H9 (cell line): ENCODE measurements at regions not wholly inside any gene's neighbourhood (a gene's known extent, or its start where the extent isn't known, plus 50 kb on each side); places are given as distances from the start of the nearest gene placed in this dataset.
A peak's percentile ranks its signal among the peaks of the same experiment; 100 is the strongest.

Experiments used
- DNase-seq: peaks from one replicate; pipeline ENCODE4 v3.0.0-alpha.2; 2017
- H2AFZ ChIP-seq: one replicate; pipeline ENCODE4 v1.6.1; 2013; ENCODE audit warnings: mild to moderate bottlenecking, low read length, control low read depth, moderate library complexity
- H2AK5ac ChIP-seq: 2 replicates; pipeline ENCODE4 v1.6.1; 2013; ENCODE audit warnings: low read length, control low read depth, mixed read lengths; ENCODE audit not compliant: insufficient read length
- H2BK120ac ChIP-seq: one replicate; pipeline ENCODE4 v1.6.1; 2013; ENCODE audit warnings: low read depth, mild to moderate bottlenecking, low read length, control low read depth, inconsistent platforms; ENCODE audit not compliant: poor library complexity, severe bottlenecking
- H2BK12ac ChIP-seq: 2 replicates; pipeline ENCODE4 v1.6.1; 2013; ENCODE audit warnings: low read length, control low read depth, mixed read lengths, low read depth; ENCODE audit not compliant: insufficient read length
- H2BK15ac ChIP-seq: 2 replicates; pipeline ENCODE4 v1.6.1; 2013; ENCODE audit warnings: low read depth, low read length, control low read depth
- H2BK20ac ChIP-seq: one replicate; pipeline ENCODE4 v1.6.1; 2013; ENCODE audit warnings: low read depth, mild to moderate bottlenecking, low read length, control low read depth, inconsistent platforms; ENCODE audit not compliant: poor library complexity, severe bottlenecking
- H2BK5ac ChIP-seq: 2 replicates; pipeline ENCODE4 v1.6.1; 2013; ENCODE audit warnings: low read length, control low read depth, mixed read lengths; ENCODE audit not compliant: insufficient read length
- H3K14ac ChIP-seq: 2 replicates; pipeline ENCODE4 v1.6.1; 2013; ENCODE audit warnings: low read length, control low read depth; ENCODE audit not compliant: insufficient read depth
- H3K18ac ChIP-seq: 2 replicates; pipeline ENCODE4 v1.6.1; 2013; ENCODE audit warnings: low read depth, mild to moderate bottlenecking, mixed read lengths, low read length, control low read depth; ENCODE audit not compliant: insufficient read length
- H3K23ac ChIP-seq: 2 replicates; pipeline ENCODE4 v1.6.1; 2013; ENCODE audit warnings: low read length, control low read depth, mixed read lengths, low read depth; ENCODE audit not compliant: insufficient read length
- H3K23me2 ChIP-seq: 2 replicates; pipeline ENCODE4 v1.6.1; 2013; ENCODE audit warnings: low read depth, mild to moderate bottlenecking, mixed read lengths, low read length, control low read depth; ENCODE audit not compliant: insufficient read length, poor library complexity, severe bottlenecking
- H3K27ac ChIP-seq: 2 replicates; pipeline ENCODE4 v1.5.1; 2013; ENCODE audit warnings: low read length, control low read depth, mixed read lengths, low read depth; ENCODE audit not compliant: insufficient read length
- H3K27me3 ChIP-seq: 2 replicates; pipeline ENCODE4 v1.6.1; 2013; ENCODE audit warnings: low read length, control low read depth, inconsistent platforms; ENCODE audit not compliant: insufficient read depth
- H3K4ac ChIP-seq: 2 replicates; pipeline ENCODE4 v1.6.1; 2013; ENCODE audit warnings: low read depth, mild to moderate bottlenecking, control low read depth, inconsistent platforms, low read length, moderate library complexity
- H3K4me1 ChIP-seq: 2 replicates; pipeline ENCODE4 v1.6.1; 2013; ENCODE audit warnings: low read length, control low read depth, inconsistent platforms; ENCODE audit not compliant: insufficient read depth
- H3K4me2 ChIP-seq: 2 replicates; pipeline ENCODE4 v1.6.1; 2013; ENCODE audit warnings: low read length, control low read depth, mixed read lengths; ENCODE audit not compliant: insufficient read length, insufficient read depth
- H3K56ac ChIP-seq: 2 replicates; pipeline ENCODE4 v1.6.1; 2013; ENCODE audit warnings: low read depth, mild to moderate bottlenecking, mixed read lengths, low read length, control low read depth; ENCODE audit not compliant: insufficient read length
- H3K79me1 ChIP-seq: 2 replicates; pipeline ENCODE4 v1.6.1; 2013; ENCODE audit warnings: low read depth, mild to moderate bottlenecking, moderate library complexity, low read length, control low read depth, inconsistent platforms; ENCODE audit not compliant: insufficient read depth, poor library complexity, severe bottlenecking
- H3K79me2 ChIP-seq: 2 replicates; pipeline ENCODE4 v1.6.1; 2013; ENCODE audit warnings: low read length, control low read depth, inconsistent platforms; ENCODE audit not compliant: insufficient read depth
- H3K9ac ChIP-seq: 2 replicates; pipeline ENCODE4 v1.6.1; 2013; ENCODE audit warnings: low read length, control low read depth, mixed read lengths; ENCODE audit not compliant: insufficient read length; ENCODE audit errors: extremely low read depth
- H3K9me3 ChIP-seq: one replicate; pipeline ENCODE4 v1.6.1; 2013; ENCODE audit warnings: low read depth, low read length, inconsistent platforms; ENCODE audit not compliant: control insufficient read depth
- H3T11ph ChIP-seq: one replicate; pipeline ENCODE4 v1.6.1; 2013; ENCODE audit warnings: mild to moderate bottlenecking, low read length, control low read depth, inconsistent platforms
- H4K20me1 ChIP-seq: one replicate; pipeline ENCODE4 v1.6.1; 2013; ENCODE audit not compliant: control insufficient read depth, insufficient read length, insufficient read depth
- H4K5ac ChIP-seq: 2 replicates; pipeline ENCODE4 v1.6.1; 2013; ENCODE audit warnings: low read depth, mild to moderate bottlenecking, mixed read lengths, low read length, control low read depth; ENCODE audit not compliant: insufficient read length
- H4K8ac ChIP-seq: replicated peaks from 2 replicates; pipeline ENCODE4 v1.6.1; 2013; ENCODE audit warnings: low read length, control low read depth, mixed read lengths, low read depth; ENCODE audit not compliant: insufficient read length
- H4K91ac ChIP-seq: 2 replicates; pipeline ENCODE4 v1.6.1; 2013; ENCODE audit warnings: low read depth, mild to moderate bottlenecking, moderate library complexity, mixed read lengths, low read length, control low read depth; ENCODE audit not compliant: insufficient read length
- H3K27ac Mint-ChIP-seq, 3 experiments: 2 replicates in 2 of 3; 3 replicates in 1 of 3; pipeline ENCODE4 v1.8.0; 2020 to 2021; ENCODE audit warnings: mixed read lengths in 3 of 3, mild to moderate bottlenecking in 1 of 3, moderate library complexity in 1 of 3
- H3K27me3 Mint-ChIP-seq: 2 replicates; pipeline ENCODE4 v1.8.0; 2021; ENCODE audit warnings: low read depth, mild to moderate bottlenecking, moderate library complexity, mixed read lengths
- H3K36me3 Mint-ChIP-seq, 3 experiments: 2 replicates in 2 of 3; 3 replicates in 1 of 3; pipeline ENCODE4 v1.8.0; 2020 to 2021; ENCODE audit warnings: low read depth in 3 of 3, mixed read lengths in 3 of 3; ENCODE audit not compliant: insufficient read depth in 1 of 3
- H3K4me1 Mint-ChIP-seq, 2 experiments: 2 replicates each; pipeline ENCODE4 v1.8.0; 2020; ENCODE audit warnings: mixed read lengths in 2 of 2
- H3K4me3 Mint-ChIP-seq, 2 experiments: 2 replicates in 1 of 2; 3 replicates in 1 of 2; pipeline ENCODE4 v1.8.0; 2020 to 2021; ENCODE audit warnings: mild to moderate bottlenecking in 2 of 2, mixed read lengths in 2 of 2, moderate library complexity in 1 of 2
- H3K9me3 Mint-ChIP-seq, 2 experiments: 2 replicates in 1 of 2; 3 replicates in 1 of 2; pipeline ENCODE4 v1.8.0; 2020; ENCODE audit warnings: mild to moderate bottlenecking in 2 of 2, mixed read lengths in 2 of 2, moderate library complexity in 1 of 2
- WGBS: extraction: QIAGEN DNeasy Blood & Tissue Kit; methylation state at CpG from one replicate; pipeline ENCODE4 v1.1.7; 2013; ENCODE audit warnings: missing lambda C conversion rate, low lambda C conversion rate, mixed read lengths; ENCODE audit not compliant: insufficient read length; ENCODE audit errors: extremely low coverage; 5-methylcytosine and 5-hydroxymethylcytosine counted together
- TF ChIP-seq, protein P1 (sequence below): fragments of 200-600 bp; sonication (generic); conservative IDR thresholded peaks from 3 replicates; pipeline ENCODE4 v1.8.0; 2021; ENCODE audit warnings: antibody characterized with exemption, mild to moderate bottlenecking

DNA sequence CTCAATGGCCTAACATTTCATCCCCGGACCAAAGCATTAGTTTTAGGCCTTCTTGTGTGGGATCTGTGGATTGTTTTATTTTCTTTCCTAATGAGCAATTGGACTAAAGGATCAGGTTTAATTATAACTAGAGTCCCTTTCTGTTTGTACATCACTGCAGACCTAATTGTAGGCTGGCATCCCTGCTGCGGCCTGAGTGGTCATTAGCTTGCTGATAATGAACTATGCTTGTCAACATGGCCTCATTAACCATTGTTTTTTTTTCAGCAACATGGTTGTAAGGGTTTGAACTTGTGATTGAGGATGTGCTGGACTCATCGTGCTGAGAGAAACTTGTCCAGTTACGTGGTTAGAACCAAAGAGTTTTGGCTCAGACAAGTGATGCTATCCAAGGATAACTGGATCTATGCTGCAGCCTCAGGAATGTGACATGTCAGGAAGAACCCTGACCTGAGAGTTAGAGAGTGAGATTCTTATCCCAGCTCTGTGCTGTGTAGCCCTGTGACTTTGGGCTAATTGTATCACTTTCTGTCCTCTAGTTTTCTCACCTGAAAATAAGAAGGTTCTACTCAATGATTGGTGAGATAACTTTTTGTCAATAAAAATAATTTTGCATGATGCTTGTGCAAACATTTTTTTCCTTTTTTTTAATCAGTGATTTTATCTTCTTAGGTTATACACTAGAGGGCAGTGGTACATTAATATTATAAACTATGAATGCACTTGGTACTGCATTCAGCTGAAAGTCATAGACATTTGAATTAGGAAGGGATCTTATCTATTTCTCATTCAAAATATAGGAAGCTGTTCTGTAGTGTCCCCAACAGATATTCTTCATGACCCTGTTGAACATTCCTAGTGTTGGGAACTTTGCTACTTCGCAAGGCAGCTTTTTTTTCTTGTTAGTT lies 140.9 kb downstream of the RNF144B start:
- no peak overlapping the region for H2BK15ac ChIP-seq
- H4K8ac ChIP-seq, result no peak overlapping the region
- H3K27me3 Mint-ChIP-seq, result no peaks in the 10 kb centered on the region
- H3K9me3 Mint-ChIP-seq, result no peaks in the 10 kb centered on the region
- H2BK120ac ChIP-seq, result no peak overlapping the region
- no peak overlapping the region for H2BK20ac ChIP-seq
- no peak overlapping the region for H3K18ac ChIP-seq
- H3K4me1 ChIP-seq, result peaks cover 5% of the 10 kb centered on the region
- H3K79me1 ChIP-seq, result no peaks in the 10 kb centered on the region
- H3K27ac Mint-ChIP-seq, result no peak overlapping the region
- no peaks in the 10 kb centered on the region for H4K20me1 ChIP-seq
- no peak overlapping the region for H3K4me3 Mint-ChIP-seq
- H3K27me3 ChIP-seq, result no peaks in the 10 kb centered on the region
- H3K36me3 Mint-ChIP-seq, result no peaks in the 10 kb centered on the region
- no peak overlapping the region for H3K56ac ChIP-seq
- no peaks in the 10 kb centered on the region for H3K23me2 ChIP-seq
- no peak for DNase-seq
- H3T11ph ChIP-seq, result no peak overlapping the region
- no peak overlapping the region for H2BK5ac ChIP-seq
- no peak overlapping the region for H4K5ac ChIP-seq
- no peak overlapping the region for H2AFZ ChIP-seq
- no peak overlapping the region for H3K9ac ChIP-seq
- no peak overlapping the region for H2AK5ac ChIP-seq
- no peaks in the 10 kb centered on the region for H3K9me3 ChIP-seq
- H3K4me2 ChIP-seq, result no peak overlapping the region
- no CpG with 5 or more reads among the region's 5 CpGs for WGBS
- no peak overlapping the region for H4K91ac ChIP-seq
- no peaks in the 10 kb centered on the region for H3K79me2 ChIP-seq
- H3K4ac ChIP-seq, result no peak overlapping the region
- H3K4me1 Mint-ChIP-seq, result peaks cover 14 to 17% of the 10 kb centered on the region in 2 experiments
- no peak overlapping the region for H3K23ac ChIP-seq
- H2BK12ac ChIP-seq, result no peak overlapping the region
- TF ChIP-seq, protein P1, sequence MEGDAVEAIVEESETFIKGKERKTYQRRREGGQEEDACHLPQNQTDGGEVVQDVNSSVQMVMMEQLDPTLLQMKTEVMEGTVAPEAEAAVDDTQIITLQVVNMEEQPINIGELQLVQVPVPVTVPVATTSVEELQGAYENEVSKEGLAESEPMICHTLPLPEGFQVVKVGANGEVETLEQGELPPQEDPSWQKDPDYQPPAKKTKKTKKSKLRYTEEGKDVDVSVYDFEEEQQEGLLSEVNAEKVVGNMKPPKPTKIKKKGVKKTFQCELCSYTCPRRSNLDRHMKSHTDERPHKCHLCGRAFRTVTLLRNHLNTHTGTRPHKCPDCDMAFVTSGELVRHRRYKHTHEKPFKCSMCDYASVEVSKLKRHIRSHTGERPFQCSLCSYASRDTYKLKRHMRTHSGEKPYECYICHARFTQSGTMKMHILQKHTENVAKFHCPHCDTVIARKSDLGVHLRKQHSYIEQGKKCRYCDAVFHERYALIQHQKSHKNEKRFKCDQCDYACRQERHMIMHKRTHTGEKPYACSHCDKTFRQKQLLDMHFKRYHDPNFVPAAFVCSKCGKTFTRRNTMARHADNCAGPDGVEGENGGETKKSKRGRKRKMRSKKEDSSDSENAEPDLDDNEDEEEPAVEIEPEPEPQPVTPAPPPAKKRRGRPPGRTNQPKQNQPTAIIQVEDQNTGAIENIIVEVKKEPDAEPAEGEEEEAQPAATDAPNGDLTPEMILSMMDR, result peak; percentile 54
- no peak overlapping the region for H3K14ac ChIP-seq
- H3K27ac ChIP-seq, result no peak overlapping the region
